Adrenal gland (tissue), 5 donors: ENCODE measurements at regions not wholly inside any gene's neighbourhood (a gene's known extent, or its start where the extent isn't known, plus 50 kb on each side); places are given as distances from the start of the nearest gene placed in this dataset.
"Not testable (repeated sequence)": the region's sequence is repeated elsewhere in the genome, so short reads cannot be mapped to it uniquely, and the experiment has no call there.

ENCODE experiments used
- CTCF ChIP-seq, 6 experiments: fragments of 450-650 bp in 4 of 6; fragments of 200-600 bp in 2 of 6; sonication (generic) in 1 of 6; IDR thresholded peaks; 1 replicate in 5 of 6; 2 replicates in 1 of 6; pipeline versions ENCODE4 v1.5.1 to v1.8.0; 2016 to 2021; ENCODE audit warnings: antibody characterized with exemption in 6 of 6, mild to moderate bottlenecking in 2 of 6, moderate library complexity in 1 of 6
- POLR2A ChIP-seq, 2 donors: fragments of 450-650 bp; IDR thresholded peaks; one replicate each; pipeline ENCODE4 v1.6.1; 2017; ENCODE audit warnings: antibody characterized with exemption in 2 of 2, mild to moderate bottlenecking in 2 of 2, moderate library complexity in 1 of 2
- donor health status: DM: no; HTN: no; CAD: no.

- TF ChIP-seq CTCF, POLR2A (IDR thresholded peaks at IDR 0.05): not testable (repeated sequence)
Observed at GRCh38 chr6:60919652-60920051, 1366.4 kb downstream of the KHDRBS2 start.
